Nucleus accumbens (tissue), 56 donors: ENCODE measurements at regions not wholly inside any gene's neighbourhood (a gene's known extent, or its start where the extent isn't known, plus 50 kb on each side); places are given as distances from the start of the nearest gene placed in this dataset.
A peak's percentile ranks its signal among the peaks of the same experiment; 100 is the strongest.
"Not testable (repeated sequence)": the region's sequence is repeated elsewhere in the genome, so short reads cannot be mapped to it uniquely, and the experiment has no call there.

Experiments used
- DNase-seq, 56 donors: peaks; one replicate each; lab custom pipeline; 2025; lab: John Stamatoyannopoulos, UW

DNA sequence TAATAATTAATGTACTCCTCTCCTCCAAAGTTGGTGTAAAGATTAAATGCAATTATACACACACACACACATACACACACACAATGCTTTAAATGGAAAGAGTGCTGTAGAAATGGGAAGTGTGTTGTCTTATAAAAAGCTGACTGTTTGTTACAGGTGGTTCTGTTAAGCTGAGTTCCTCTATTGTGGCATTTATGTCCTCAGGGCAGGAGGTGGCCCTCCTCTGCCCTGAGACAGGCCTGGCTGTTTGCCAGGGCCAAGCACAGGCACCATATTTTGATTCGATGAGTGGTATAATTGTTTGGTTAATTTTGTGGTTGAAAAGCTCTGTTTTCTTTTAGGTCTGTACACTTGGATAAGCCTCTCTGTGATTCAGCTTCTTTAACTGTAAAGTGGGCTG is 573.9 kb downstream of the KIF4B start:
- DNase-seq = no peak

DNA sequence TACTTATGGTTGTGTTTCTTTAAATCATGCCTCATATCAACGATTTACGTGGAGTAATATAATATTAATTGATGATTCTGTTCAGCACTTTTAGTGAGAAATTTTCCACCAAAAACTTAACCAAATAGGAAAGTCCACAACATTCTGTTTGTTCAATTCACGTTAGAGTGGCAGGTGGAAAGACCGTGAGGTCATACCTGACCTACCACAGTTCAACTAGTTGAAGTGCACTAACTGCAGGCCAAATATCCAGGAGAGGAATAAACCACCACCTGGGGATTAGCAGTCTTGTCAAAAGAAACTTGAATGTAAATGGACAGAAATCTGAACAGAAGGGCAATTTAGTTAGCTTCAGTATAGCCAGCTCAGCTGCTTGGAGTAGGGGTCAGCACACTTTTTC is 577.7 kb downstream of the KIF4B start:
- no peak for DNase-seq

DNA sequence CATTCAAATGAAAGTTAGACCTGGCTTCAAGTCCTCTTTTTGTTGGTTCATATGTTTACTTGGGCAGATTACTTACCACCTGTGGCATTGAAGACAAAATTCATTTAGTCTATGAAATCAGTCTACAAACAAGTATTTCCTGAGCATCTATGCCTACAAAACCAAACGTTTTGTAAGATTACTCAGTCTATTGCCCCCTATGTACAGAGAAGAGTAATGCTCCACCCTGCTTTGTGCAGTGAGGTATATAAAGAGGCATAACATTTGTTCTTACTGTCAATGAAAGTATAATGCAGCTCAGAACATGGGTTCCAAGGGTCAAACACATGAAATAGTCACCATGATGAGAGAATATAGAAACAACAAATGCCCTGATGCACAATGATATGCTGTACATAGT is 580.7 kb downstream of the KIF4B start:
- no peak for DNase-seq

DNA sequence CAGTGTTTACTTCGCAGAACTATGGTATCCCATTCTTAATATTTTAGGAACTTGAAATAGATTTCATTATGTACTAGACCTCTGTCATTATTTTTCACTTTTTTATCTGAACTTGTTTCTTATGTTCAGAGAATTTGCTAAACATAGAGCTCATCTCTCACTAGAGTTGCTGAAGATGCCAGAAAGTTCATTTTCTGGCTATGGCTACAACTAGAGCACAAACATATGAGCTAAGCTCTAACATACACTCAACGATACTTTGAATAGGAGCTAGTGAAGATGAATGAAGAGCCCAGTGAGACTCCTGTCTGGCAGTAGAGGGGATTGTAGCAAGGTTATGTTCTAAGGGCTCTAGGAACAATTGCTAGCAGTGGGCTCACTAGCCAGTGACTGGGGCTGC is 582.2 kb downstream of the KIF4B start:
- DNase-seq = no peak

DNA sequence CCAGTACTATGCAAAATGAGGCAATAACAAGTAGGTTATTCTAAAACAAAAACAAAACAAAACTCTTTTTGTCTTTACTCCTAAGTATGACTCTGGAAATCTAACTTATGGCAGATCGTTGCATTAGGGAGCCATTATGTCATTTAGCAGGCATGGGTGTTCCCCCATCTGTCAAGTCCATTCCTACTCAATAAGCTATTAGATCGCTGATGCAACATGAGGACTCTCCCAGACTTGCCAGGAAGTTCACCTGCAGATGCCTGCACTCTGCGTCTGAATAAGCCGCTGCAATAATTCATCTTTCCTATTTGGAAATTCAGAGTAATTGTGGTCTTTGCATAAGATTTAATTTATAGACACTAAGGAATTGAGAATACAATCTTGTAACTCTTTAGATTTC is 585.0 kb downstream of the KIF4B start:
- DNase-seq = no peak

DNA sequence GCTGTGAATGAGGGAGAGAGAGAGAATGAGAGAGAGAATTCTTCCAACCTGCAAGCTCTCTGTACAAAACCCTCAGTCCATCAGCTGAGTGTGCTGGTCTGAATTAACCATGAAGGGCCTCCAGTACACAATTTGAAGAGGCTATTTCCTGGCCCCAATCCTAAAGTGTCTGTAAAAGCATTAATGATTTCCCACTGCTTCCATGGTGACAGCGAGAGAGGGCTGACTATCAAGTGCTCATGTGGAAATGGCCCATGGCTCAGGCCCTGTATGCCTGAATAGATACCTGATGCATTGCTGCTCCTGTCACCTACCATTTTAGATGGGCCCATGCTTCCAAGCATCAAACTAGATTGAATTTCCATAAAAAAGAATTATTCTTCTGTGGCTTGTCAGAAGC is 592.4 kb downstream of the KIF4B start:
- no peak for DNase-seq

DNA sequence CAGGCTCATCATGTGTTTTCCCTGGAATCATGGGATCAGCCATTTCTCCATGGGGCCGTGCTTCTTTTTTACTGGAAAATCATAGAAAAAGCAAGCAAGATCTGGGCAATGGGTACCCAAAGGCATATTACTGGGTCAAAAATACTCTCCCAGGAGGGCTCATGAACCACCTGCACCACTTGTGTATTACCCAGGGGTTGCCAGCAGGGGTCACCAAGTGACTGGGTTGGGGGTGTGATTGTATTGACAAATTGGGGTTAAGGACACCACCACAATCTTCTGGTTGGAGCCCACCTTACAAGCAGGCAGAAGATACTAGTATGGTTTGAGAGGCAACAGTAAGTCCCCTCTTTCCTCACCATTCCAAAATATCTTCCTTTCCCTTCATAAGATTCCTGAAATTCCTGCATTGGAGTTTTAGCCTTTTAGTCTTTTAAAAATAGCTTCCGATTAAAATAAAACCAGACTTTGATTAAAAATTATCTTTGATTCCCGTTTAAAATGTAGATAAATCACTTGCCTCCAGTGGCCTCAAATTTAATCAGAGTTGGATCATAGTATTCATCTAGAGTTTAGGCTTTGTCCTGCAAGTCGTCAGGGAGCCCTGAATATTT is 603.3 kb downstream of the KIF4B start:
- peak in 37 of 56 donors; percentile 0 to 63 (median 11) for DNase-seq

DNA sequence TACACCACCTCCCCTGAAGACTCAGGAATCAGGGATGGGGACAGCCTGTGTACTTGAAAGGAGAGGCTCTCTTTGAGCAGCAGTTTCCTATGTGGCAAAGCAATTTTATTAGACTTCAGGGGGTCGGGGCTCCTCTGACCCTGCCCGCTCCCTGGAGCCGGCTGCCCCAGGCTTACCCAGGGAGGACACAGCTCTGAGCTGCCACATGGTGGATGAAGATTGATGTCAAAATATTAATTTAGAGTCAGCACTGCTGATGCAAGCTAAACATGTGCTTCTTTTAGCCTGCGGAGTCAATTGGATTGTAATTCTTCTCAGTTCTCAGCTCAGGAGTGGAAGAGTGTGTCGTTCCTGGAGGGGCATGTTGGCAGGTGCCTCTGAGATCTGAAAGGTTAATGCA is 606.1 kb downstream of the KIF4B start:
- no peak for DNase-seq

DNA sequence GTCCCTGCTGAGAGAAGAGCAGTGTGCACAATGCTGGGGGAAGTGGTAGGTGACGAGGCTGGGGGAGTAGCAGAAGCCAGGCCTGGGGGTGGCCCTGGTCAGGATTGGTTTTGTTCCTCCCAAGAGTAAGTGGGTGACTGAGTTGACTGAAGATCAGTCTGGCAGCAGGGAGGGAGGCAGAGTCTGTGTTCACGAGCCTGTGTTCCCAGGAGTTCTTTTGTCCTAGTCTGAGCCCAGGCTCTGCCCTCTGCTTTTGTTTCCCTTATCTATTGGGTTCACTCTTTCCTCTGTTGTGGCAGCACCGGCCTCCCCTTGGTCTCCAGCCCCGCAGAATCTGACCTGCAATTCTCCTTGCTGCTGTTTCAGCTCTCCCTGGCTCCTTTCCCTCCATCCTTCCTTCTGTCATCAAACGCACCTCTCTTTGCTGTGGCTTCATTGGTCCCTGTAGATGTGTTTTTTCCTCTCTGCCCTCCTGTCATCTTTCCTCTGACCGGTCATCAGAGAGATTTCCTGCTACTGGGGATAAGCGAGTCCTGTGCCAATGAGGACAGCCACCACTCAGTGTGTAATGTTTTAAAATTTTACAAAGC is 607.4 kb downstream of the KIF4B start:
- DNase-seq = no peak

DNA sequence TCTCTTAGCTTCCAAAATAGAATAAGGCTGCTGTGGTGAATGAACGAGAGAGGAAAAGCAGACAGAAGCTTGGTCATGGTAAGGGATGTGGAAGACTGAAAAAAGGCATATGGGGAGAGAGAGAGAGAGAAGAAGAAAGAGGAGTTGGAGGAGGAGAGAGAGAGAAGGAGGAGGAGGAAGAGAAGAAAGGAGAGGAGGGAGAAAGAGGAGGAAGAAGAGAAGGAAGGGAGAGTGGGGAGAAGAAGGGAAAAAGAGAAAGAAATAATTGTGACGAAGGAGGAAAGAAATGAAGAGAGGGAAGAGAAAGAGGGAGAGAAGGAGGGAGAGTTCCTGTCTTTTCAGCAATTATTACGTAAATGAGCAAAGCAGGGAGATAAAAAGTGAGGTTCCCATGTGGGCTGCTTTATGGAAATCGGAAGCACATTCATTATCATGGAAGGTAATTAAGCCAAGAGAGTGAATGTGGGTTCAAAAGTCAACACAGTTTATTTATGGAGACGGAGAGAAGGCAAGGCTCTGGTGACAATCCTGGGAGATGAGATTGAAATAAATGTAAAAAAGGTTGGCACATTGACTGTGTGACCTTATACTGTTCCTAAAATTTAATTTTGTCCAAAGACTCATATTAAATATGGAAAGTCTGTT is 611.2 kb downstream of the KIF4B start:
- no peak for DNase-seq

DNA sequence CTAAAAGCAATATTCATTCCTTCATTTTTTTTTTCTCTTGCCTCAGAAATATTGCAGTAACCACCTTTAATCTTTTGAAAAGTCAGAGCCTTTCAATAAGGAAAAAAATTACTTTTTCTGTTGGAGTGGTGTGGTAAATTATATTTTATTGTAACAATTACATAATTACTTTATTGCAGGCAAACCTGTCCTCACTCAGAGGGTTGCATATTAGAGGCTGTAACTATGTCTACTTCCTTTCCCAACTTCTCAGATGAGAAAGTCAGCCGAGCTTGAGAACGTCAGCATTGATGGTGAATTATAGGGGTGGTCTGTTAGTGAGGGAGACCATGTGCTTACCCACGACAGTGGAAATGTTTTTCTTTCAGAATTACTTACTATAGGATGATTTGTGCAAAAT is 611.8 kb downstream of the KIF4B start:
- no peak for DNase-seq

DNA sequence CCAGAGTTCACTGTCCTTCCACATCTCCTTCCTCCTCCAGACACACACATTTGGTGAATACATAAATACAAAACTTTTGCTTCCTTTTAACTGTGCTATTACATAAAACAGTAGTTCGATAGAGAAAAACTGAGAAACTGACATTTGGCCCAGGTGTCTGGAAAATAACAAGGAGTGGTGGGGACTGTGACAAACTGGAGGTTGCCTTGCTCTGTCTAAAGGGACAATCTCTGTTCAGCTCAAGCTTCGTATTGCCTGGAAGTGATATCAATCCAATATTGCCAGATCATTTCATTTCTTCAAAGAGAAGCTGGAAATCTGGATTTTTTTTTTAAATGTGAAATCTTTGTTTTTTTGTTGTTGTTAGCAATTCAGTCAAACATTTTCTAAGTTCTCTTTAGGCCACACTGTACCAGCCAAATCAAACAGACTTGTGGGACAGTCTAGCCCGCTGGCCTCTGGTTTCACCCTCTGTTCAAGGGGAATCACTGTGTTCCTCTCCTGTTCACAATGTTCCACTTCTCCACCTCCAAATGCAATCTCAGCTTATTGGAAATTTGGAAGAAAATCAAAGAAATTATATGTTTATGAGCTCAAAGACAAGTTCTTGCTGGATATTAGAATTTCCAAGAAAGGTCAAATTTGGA is 612.5 kb downstream of the KIF4B start:
- no peak for DNase-seq

DNA sequence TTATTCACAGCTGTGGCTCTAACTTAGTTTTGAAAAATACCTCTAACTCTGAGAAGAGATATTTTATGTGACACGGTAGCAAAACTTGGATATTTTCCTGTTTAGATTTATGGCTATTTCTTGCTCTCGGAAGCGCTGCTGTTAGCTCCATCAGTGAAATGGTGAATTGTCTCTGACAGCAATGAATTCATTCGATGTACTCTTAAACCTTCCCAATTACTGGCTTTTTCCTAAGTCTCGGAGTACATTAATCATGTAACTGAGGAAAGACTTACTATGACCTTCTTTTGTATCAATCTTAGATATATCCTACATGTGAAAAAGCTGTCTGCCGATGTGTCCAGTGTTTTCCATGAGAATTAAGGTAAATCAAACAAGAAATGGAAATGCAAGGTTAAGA is 613.0 kb downstream of the KIF4B start:
- no peak for DNase-seq

DNA sequence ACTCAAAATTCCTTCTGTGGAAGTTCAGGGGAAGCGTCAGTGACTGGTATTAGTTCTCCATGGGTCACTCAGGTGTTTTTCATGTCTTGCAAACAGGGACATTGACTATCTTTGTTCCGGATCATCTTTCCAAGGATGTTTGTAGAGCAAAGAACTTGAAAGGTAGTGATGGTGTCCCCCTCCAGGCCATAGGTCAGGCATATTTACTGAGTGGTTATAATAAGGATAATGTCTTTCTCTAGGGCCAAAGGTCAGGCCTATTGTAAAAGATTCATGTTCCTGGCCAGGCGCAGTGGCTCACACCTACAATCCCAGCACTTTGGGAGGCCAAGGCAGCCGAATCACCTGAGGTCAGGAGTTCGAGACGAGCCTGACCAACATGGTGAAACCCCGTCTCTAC is 614.8 kb downstream of the KIF4B start:
- no peak for DNase-seq

DNA sequence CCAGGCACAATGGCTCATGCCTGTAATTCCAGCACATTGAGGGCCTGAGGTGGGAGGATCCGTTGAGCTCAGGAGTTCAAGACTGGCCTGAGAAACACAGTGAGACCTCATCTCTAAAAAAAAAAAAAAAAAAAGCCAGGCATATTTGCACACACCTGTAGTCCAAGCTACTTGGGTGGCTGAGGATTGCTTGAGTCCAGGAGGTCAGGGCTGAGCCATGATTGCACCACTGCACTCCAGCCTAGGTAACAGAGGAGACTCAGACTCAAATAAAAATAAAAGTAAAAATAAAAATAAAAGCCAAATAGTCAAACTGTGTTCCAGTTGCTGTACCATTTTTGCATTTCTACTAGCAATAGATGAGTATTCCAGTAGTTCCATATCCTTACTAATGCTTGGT is 616.0 kb downstream of the KIF4B start:
- DNase-seq = no peak

DNA sequence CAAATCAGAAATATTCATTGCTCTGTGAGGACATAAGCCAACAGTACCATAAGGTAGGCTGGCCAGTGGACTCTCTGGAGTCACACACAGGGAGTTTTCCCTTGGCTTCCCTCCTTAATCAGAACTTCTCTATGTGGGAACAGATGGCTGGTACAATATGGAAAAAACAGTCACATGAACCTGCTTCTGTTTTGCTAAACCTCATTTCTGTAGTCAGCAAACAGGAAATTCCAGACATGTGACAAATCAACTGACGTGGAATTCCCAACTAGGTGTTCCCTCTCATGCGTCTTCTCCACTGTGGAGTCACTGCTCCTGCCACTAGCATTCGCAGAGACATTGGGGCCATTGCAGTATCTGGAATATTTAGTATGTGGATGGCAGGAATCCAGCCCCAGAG is 617.6 kb downstream of the KIF4B start:
- DNase-seq = no peak

DNA sequence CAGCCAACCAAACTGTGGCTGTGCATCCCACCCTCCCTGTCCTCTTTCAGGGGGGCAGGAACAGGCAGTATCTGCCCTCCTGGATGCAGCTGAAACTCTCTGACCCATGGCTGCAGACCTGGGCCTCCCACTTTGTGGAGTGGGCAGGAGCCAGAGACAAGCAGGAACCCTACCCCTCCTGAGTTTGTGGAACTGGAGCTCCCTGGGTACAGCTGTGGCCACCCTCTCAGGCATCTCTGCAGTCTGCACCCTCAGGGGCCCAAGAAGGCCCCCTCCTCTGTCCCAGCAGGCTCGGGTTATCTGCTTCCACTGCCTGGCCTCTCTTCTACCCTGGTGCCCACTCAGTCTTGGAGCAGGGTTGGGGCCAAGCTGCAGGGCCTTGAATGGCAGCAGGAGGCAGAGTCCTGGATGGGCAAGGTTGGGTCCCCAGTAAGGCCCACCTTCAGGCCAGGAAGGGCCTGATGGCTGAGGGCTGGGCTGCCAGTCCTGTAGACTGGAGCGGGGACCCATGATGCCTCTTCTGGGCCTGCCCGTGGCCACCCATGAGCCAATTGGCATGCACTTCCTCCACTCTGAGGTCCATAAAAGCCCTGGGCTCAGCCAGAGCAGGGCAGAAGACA is 619.9 kb downstream of the KIF4B start:
- DNase-seq = no peak

DNA sequence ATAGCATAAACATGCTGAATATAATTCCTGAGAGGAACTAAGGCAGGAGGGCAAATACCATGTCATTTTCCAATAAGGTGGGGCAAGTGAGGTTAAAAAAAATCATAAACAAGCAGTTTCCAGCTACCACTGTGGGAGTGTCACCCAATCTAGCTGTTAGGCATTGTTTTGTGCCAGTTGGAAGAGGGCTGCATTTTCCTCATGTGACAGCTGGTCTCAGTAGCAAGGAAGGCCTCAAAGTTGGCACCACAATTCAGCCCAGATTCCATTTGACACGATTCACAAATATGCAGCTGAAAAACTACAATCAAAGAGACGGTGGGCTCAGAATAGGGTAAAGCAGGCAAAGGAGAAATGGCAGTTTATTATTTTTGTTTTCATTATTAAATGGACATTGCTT is 636.1 kb downstream of the KIF4B start:
- DNase-seq = no peak

DNA sequence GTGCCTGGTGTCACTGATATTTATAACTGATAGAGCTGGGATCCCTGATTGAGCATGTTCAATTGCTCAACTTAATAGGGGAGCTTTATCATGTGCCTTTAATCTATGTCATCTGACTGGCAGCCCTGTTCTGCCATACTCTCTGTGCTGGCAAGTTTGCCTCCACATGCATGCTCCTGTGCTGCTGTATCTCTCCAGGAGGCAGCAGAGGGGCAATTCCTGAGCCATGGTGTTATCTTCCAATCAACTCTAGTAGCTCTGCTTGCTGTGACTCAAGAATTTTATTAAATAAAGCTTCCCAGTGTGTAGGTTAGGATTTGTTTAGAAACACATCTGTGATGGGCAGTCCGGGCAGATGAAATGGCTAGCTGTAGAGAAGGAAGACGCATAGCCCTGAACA is 642.0 kb downstream of the KIF4B start:
- DNase-seq = no peak

DNA sequence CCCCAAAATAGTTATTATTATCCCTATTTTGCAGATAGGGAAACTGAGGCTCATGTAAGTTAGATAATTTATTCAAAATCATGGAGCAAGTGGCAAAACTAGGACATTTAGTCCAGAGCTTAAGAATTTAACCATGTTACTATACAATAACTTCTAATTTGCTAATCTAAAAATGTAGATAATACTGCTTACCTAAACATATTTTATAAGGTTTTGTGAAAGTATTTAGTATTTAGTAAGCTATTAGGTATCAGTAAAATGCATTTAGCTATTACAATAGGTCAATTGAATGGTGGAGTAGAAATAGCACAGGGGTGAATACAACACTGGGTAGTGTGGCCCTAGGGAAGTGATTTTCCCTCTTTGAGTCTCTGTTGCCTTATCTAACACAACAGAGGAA is 648.3 kb downstream of the KIF4B start:
- DNase-seq = no peak

DNA sequence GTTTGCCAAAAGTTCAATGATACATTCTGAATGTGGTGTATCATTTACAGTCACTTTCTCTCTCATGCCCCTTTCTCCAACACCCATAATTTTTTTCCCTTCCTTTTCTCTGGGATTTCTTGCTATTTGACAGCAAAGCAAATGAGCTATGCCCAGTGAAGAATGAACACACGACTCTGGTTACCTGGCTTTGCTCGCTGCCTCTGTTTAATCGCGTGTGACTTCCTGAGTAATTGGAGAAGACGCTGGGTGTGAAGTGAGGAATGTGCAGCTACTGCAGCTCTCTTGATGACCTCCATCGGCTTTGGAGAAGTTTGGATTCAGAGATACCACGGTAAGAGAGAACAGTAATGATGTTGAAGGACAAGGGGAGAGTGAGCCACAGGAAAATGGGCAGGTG is 651.8 kb downstream of the KIF4B start:
- no peak for DNase-seq

DNA sequence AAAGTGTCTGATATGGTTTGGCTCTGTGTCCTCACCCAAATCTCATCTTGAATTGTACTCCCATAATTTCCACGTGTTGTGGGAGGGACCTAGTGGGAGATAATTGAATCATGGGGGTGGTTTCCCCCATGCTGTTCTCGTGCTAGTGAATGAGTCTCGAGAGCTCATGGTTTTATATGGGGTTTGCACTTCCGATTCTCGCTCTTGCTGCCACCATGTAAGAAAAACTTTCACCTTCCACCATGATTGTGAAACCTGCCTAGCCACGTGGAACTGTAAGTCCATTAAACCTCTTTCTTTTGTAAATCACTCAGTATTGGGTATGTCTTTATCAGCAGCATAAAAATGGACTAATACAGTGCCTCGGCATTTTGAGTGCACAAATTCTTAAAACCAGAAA is 655.0 kb upstream of the SGCD start:
- not testable (repeated sequence) for DNase-seq
